ENCODE measurements at regions not wholly inside any gene's neighbourhood (a gene's known extent, or its start where the extent isn't known, plus 50 kb on each side); places are given as distances from the start of the nearest gene placed in this dataset.
A peak's percentile ranks its signal among the peaks of the same experiment; 100 is the strongest.
"Not testable (repeated sequence)": the region's sequence is repeated elsewhere in the genome, so short reads cannot be mapped to it uniquely, and the experiment has no call there.

DNA sequence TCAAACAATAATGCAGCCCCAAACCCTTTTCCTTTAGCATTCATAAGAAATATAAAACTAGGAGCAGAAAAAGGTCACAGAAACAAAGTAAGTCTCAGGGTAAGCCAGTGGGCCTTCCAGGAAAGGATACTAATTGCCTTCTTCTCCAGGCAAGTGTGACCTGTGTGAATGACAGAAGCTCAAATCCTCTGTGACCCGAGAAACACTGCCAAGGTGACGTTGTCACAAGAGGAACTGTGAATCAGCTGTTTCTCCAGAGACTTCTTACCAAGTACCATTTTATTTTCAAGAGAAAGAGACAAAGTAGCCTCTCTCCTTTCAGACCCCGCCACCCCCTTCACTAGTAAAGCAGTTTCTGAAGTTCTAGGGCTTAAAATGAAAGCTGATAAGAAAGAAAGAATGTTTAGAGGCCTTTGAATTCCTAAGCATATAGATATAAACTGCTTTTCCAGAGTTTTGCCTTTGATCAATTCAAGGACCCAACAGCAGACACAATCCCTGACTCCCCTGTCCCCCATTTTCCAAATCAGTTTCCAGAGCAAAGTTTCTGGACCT lies 155.6 kb downstream of the NUF2 start:
- no peak for DNase-seq

DNA sequence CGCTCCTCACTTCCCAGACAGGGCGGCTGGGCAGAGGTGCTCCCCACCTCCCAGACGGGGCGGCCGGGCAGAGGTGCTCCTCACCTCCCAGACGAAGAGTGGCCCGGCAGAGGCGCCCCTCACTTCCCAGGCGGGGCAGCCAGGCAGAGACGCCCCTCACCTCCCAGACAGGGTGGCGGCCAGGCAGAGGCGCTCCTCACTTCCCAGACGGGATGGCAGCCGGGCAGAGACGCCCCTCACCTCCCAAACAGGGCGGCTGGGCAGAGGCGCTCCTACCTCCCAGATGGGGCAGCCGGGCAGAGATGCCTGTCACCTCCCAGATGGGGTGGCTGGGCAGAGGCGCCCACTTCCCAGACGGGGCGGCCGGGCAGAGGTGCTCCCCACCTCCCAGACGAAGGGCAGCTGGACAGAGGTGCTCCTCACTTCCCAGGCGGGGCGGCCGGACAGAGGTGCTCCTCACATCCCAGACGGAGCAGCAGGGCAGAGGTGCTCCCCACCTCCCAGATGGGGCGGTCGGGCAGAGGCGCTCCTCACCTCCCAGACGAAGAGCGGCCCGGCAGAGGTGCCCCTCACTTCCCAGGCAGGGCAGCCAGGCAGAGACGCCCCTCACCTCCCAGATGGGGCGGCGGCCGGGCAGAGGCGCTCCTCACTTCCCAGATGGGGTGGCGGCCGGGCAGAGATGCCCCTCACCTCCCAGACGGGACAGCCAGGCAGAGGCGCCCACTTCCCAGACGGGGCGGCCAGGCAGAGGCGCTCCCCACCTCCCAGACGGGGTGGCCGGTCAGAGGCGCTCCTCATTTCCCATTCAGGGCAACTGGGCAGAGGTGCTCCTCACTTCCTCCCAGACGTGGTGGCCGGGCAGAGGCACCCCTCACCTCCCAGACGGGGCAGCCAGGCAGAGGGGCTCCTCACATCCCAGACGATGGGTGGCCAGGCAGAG lies 176.9 kb downstream of the NUF2 start:
- not testable (repeated sequence) for DNase-seq

DNA sequence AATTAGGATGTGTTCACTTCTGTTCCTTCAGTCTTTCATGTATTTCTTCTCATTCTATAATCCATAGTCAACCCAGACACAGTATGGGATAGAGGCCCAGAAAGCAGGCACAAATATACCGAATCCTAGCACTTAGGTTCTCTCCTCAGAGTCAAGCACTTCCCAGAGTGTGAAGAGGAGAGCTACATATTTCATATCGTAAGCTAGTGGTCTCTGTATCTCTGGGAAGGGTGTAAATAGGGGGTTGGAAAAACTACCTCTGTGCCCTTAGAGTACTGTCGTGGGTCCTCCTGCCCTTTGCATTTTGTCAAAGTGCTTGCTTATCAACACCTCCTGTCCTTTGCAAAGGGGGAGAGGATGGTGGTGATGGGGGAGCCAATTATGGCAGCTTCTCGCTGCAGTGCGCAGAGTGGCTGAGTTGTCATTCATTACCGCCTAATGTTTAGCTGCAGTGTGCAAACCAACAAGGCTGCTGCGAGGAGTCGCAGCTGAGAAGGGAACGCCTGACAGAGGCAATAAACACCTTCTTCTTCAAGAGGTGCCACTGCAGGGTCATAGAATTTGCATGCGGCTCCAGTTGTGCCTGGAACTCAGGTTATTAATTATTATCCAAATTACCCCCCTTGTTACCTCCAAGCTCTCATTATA lies 182.7 kb downstream of the NUF2 start:
- no peak for DNase-seq

DNA sequence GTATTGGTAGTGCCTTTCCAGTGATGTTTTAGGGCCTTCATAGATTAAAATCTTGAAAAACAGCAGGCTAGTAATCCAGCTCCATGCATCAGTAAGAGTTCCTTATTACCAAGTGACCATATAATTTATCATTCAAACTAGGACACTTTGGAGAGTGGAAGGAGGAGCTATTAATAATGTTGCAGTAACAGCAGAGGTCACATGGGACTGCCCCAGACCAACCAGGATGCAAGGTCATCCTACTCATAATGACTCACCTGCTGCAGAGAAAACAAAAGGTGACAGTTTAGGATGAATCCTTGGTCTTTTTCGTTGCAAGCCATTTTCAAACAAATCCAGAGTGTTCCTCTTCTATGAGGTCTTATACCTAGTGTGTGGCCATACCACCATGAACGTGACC lies 187.4 kb downstream of the NUF2 start:
- DNase-seq: no peak

DNA sequence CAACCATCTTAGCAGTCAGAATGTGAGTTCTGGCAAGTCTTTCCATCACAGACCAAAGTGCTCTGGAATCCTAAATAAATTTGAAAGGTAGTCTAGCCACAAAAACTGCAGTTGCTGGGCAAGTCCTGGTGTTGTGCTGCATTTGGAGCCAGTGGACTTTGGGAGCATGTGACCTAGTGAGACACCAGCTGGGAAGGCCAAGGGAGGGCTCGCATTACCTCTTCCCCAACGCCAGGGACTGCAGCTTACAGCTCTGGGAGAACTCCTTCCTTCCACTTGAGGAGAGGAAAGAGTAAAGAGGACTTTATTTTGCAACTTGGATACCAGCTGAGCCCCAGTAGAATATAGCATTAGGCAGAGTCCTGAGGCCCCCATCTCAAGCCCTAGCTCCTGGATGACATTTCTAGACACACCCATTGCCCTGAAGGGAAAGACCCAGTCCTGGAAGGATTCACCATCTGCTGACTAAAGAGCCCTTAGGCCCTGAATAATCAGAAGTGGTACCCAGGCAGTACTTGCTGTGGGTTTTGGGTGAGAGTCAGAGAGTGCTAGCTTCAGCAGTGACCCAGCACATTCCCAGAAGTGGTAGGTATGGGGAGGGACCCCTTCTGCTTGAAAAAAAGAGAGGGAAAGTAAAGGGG lies 190.7 kb downstream of the NUF2 start:
- no peak for DNase-seq

DNA sequence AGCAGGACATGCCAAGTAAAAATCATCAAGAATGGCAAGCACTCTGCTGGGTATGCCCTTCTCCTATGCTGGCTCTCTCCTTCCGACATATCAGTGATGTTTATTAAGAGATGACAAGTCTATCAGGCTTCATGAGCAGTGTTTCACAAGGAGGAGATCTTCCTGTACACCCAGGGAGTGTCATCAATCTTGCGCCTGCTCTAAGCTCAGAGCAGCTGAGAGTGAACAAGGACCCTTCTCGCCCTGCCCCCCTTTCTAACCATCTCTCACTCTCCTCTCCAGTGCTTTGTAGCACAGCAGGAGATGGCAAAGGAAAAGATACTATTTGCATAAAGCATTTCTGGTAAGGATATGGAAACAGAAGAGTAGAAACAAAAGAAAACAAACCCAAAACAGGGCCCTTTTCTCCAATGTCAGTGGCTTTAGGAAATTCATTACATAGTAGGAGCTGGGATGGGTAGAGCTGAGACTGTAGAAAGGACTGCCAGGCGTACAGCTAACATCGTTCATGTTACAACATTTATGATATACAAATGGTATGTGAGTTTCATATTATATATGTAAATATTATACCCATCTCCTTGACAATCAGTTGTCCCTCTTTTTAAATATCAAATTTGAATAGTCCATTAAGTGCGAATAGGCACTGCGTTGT lies 201.7 kb downstream of the NUF2 start:
- no peak for DNase-seq

DNA sequence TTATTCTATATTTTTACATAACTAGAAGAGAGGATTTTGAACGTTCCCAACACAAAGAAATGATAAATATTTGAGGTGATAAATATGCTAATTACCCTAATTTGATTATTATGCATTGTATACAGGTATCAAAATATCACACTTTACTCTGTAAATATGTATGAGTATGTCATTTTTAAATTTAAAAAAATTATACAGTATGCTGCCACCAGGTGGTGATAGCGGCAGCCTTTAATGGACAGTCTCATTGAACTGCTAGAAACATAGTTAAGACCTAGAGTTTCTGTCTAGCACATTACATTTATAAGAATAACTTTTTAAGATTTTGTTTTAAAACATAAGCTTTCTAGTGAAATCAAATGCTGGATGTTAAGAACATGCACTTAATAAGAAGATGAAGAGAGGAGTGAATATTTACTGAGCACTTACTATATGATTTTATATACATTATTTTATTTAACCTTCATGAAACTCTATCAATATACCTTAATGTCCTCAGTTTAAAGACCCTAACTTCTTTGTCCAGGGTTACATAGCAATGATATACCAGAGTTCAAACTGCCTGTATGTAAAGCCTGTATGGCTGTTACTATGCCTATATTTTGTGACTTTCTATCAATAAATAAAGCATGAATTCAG lies 207.1 kb downstream of the NUF2 start:
- DNase-seq: peak; percentile 34

DNA sequence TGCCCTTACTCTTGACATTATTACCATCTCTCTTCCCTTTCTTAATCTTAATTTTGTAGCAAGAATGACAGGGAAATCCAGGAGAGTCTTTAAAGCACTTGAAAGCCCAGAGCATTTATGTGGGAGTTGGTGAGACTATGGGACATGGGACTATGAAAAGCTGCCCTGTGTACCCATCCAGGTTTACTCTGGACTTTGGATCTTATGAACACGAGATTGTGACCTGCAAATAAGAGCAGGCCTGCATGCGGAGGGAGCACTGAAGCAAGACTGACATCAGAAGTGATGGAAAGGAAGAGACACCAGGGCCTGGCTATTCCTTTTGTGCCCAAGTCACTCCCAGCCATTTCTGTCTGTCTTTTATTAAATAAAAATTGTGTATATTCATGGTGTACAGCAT lies 209.6 kb downstream of the NUF2 start:
- no peak for DNase-seq

DNA sequence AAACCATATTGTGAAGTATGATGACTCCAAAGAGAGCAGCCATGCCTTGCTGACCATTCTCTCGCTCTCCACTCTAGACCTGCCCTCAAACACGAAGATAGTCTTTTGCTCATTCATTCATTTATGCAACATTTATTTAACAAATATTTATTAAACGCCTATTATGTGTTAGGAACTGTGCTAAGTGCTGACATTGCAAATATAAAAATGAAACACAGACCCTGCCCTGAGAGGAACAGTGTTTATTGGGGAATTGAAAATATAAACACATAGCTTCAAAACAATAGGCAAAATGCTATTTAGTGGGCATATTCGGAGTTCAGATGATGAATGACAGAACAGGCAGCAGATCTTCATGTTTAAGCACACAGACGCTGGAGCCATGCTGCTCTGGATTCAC lies 213.6 kb downstream of the NUF2 start:
- DNase-seq: no peak

DNA sequence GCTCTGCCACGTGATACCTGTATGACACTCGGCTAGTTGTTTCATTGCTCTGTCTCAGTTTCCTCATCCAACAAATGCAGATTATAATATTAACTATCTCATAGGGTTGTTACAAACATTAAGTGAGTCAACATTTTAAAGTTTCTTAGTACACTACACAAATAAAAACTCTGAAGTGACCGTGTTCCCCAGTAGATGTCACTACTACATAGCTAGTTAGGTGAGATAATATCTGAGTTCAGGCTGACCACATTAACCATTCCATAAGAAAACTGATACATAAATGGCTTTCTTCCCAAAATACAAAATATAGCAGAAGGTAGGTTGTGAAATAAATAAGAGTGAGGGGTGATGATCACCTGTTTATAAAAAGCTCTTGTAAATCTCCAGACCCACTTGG lies 214.1 kb downstream of the NUF2 start:
- peak; percentile 36 for DNase-seq

DNA sequence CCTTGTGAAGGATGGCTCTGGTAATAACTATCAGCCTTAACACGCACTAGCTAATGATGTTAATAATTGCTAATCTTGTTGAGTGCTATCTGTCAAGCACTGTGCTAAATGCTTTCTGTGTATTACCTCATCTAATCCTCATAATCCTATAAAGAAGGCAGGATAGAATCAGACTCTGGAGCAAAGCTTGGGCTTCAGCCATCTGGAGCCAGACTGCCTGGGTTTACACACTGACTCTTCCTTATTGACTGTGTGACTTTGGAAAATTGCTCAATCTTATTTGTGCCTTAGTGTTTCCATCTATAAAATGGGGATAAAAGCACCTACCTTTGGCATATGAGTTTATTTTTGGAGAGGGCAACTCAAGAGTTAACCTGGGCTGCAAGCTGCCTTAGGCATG lies 216.1 kb downstream of the NUF2 start:
- no peak for DNase-seq

DNA sequence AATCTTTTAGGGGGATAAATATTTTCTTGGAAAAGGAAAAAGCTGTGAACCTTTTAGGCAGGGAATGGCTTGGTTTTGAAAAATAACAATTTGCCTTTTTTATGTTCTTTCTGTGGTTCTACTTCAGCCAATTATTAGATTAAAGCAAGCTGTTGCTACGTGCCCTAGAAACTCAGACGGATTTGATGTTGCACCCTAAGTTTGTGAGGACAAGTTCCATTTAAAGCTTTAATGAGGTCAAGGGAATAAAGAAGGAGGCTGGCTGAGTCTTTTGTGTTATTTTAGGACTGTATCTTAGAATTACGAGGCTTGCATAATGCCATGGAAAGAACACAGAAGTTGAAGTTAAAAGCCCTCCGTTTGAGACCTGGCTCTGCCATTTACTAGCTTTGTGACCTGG lies 216.9 kb downstream of the NUF2 start:
- DNase-seq: no peak

DNA sequence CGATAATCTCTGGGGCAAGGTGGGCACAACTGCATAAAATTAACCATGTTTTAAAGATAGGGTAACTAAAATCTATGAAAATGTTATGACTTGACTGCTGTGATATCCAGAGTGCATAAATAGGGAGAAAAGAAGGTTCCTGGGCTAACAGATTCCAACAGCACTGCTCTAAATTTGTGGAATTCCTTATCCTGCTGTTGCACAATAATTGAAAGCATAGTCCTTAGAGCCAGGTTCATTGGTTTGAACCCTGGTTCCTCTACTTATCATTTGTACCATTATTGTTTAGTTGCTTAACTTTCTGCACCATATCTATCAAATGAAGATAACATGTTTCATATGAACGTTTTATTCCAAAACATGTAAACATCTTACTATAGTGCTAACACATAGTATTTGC lies 219.0 kb downstream of the NUF2 start:
- DNase-seq: no peak

DNA sequence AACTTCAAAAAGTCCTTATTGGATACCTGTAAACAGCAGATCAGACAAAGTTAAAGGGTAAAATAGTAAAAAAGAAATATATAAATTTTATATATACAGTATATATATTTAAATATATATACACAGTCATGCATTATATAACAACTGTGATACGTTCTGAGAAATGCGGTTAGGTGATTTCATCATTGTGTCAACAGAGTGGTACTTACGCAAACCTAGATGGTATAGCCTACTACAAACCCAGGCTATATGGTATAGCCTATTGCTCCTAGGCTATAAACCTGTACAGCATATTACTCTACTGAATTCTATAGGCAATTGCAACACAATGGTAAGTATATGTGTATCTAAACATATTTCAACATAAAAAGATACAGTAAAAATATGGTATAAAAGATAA lies 222.7 kb downstream of the NUF2 start:
- no peak for DNase-seq

DNA sequence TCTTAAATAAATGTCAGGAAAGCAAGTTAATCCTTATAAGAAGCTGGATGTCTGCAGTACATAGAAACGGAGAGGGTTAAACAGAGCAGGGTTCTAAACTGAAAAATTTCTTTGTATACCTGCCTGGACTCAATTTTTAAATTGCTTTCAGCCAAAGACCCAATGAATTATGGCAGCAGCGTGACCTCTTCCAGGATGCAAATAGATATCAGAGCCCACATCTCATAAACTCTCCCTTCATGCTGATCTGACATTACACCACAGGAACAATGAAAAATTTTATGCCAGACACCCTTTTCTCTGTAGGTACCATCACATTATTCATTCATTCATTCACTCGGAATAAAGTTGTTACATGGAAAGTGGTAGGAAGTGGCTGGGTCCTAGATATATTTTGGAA lies 236.4 kb downstream of the NUF2 start:
- DNase-seq: no peak

DNA sequence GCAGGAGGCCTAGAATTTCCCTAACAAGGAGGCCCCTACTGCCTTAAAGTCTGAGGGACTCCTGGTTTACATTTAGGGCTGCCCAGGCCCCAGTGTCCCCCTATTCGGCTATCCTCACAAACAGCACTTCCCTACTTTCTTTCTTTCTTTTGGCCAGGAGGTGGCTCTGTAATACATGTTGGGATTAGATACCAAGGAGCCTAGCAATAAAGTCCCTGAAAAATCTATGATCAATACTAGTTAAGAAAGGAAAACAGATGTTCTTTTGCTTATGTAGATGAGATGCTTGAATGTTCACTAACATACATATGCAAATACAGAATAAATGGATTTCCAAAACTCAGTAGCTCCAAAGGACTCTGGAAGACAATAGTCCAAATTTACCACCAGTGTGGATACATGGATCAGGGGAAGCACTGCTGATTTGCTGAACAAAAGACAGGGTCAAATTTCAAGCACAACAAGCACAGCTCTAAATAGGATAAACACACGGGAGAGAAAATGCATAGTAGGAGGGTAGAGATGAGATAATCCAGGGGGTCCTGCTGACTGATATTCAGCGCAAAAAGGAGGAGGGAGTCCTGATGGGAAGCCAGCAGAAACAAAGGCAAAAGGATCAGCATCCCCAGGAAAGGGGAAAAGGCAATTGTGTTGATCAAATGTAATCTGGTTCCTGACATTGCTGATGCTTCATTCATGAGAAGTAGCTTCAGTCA lies 240.0 kb downstream of the NUF2 start:
- DNase-seq: no peak

DNA sequence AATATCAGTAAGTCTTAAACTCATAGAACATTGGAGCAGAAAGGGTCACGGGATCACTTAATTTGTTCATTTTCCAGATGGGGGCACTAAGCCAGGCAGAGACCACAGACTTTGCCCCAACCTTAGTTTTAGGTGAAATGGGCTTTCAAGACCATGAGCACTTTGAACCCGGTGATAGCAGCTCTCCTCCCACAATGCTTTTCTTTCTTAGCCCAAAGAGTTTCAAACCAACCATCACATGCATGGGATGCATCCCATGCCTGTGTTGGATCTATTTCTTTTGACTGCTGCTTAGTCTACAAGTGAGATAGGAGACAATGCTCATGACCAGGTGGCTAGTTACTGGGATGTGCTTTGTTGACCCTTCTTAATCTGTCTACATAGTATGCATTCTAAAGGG lies 240.6 kb downstream of the NUF2 start:
- DNase-seq: no peak

DNA sequence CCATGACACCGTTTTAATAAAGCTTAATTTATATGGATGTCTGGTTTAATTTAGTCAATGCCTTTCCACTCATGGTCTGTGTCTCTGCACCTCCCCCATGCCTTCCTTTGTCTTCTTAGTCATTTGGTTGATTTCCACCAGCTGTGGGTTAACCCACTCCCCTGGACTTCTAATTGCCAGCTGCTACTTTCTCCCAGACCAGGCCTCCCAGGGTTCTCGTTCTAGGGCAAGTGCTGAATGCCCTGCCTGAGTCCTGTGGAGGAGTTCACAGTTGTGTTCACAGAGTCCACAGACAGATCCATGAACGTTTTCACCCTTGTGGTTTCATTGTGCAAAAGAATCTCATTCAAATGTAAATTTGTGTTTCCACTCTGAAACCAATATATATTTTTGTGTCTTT lies 243.4 kb downstream of the NUF2 start:
- DNase-seq: no peak

DNA sequence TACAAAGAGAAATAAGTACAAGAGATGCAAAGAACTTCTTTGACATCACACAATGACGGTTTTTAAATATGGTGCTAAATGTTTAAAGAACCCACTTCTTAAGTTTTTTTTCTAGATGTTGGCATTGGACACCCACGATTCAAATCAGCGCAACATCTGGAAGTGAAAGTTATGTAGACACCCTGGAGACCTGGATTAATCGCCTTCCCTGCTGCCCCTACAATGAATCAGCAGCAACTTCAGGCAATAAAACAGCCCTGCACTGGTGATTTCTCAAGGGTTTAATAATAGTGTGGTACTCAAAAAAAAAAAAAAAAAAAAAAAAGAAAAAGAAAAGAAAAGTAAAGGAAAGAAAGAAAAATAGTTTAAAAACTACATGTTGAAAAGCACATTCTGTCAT lies 248.3 kb downstream of the NUF2 start:
- no peak for DNase-seq

DNA sequence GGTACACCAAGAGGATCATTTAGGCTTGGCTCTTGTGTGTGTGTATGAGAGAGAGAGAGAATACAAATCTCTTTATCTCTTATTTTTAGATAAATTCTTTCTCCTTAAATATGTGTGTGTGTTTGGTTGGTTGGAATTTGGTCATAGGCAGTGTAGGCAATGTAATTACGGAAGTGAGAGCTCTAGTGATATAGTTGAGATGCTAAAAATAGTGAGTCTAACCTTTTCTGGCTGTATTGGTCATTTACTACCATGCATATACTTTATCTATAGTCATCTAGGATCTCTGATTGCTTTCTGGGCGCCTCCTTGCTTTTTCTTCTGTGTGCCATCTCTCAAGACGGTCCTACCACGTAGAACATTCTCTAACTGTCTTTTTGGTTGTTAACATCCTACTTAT lies 250.2 kb downstream of the NUF2 start:
- no peak for DNase-seq

DNA sequence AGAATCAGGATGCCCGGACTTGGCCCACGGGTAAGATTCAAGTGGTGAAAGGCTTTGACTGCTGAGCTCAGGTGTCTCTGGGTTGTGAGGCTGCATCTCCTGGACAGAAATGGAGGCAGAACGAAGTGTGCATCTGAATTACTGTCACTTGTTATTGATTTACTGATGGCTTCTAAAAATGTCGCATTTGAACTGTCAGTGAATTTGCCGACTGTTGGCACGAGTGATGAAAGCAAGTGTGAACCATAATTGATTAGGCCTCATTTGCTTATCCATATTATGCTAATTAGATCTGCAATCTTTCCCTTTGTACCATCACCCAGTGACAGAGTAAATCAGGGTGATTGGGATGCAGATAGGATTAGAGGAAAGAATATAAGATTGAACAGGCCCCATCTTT lies 252.4 kb downstream of the NUF2 start:
- DNase-seq: no peak

DNA sequence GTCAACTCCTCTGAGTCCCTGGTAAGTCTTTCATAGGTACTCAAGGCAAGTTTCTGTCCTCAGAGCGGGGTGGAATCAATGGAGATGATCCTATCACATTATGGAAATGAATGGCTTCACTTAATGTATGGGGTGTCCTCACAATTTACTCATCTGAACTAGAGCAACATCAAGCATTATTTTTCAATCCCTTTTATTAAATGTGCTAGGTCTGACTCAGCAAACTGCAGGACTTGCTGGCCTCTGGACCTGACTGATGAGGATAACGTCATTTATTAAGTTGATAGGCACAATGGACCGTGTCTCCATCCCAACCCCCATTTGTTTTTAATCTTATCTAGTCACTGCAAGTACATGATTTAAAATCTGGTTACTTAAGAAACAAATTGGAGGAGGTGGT lies 259.2 kb downstream of the NUF2 start:
- DNase-seq: no peak

Data from hematopoietic multipotent progenitor cell treated with erythropoietin and hydrocortisone succinate and interleukin-3 and kit ligand, for 8 days (in vitro differentiated cells).